Activated naive CD8-positive, alpha-beta T cell (primary cell): ENCODE measurements at regions not wholly inside any gene's neighbourhood (a gene's known extent, or its start where the extent isn't known, plus 50 kb on each side); places are given as distances from the start of the nearest gene placed in this dataset.

Experiments used
- H3K27ac Mint-ChIP-seq: one replicate; pipeline ENCODE4 v1.8.0; 2021; ENCODE audit warnings: mixed read lengths
- H3K27me3 Mint-ChIP-seq: one replicate; pipeline ENCODE4 v1.8.0; 2021; ENCODE audit warnings: mixed read lengths
- H3K36me3 Mint-ChIP-seq: one replicate; pipeline ENCODE4 v1.8.0; 2021; ENCODE audit warnings: mixed read lengths
- H3K4me1 Mint-ChIP-seq: one replicate; pipeline ENCODE4 v1.8.0; 2021; ENCODE audit warnings: low read depth, mixed read lengths
- H3K4me3 Mint-ChIP-seq: one replicate; pipeline ENCODE4 v1.8.0; 2021; ENCODE audit warnings: mild to moderate bottlenecking, mixed read lengths
- H3K9me3 Mint-ChIP-seq: one replicate; pipeline ENCODE4 v1.8.0; 2021; ENCODE audit warnings: low read depth, mixed read lengths

DNA sequence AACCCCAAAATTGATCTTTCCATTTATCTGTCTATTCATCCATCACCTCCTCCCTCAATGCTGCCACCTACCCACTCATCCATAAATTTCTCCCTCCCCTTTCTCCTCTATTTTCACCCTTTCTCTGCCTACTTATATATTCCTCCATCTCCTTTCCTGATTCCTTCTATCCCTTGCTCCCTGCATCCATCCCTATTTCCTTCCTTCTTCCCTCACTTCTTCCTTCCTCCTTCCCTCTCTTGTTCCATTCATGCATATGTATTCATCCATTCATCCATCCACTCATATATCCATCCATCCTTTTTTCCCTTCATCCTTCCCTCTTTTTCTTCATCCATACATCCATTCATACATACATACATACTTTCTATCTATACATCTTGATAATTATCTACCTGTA, 76.3 kb upstream of the GGTLC1 start:
- peaks cover 14% of the 10 kb centered on the region for H3K9me3 Mint-ChIP-seq
- no peak overlapping the region for H3K27ac Mint-ChIP-seq
- H3K4me3 Mint-ChIP-seq: no peak overlapping the region
- peaks cover 8% of the 10 kb centered on the region for H3K36me3 Mint-ChIP-seq
- peaks cover 17% of the 10 kb centered on the region for H3K4me1 Mint-ChIP-seq
- no peaks in the 10 kb centered on the region for H3K27me3 Mint-ChIP-seq

DNA sequence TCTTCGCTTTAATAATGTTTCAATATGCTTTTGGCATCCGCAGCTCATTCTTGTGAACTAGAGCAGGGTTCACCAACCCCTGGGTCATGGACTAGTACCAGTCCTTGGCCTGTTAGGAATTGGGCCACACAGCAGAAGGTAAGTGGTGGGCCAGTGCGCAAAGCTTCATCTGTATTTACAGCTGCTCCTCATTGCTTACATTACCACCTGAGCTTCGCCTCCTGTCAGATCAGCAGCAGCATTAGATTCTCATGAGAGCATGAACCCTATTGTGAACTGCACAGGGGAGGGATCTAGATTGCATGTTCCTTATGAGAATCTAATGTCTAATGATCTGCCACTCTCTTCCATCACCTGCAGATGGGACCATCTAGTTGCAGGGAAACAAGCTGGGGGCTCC, 75.5 kb upstream of the GGTLC1 start:
- no peak overlapping the region for H3K27ac Mint-ChIP-seq
- H3K27me3 Mint-ChIP-seq: no peaks in the 10 kb centered on the region
- peaks cover 17% of the 10 kb centered on the region for H3K4me1 Mint-ChIP-seq

DNA sequence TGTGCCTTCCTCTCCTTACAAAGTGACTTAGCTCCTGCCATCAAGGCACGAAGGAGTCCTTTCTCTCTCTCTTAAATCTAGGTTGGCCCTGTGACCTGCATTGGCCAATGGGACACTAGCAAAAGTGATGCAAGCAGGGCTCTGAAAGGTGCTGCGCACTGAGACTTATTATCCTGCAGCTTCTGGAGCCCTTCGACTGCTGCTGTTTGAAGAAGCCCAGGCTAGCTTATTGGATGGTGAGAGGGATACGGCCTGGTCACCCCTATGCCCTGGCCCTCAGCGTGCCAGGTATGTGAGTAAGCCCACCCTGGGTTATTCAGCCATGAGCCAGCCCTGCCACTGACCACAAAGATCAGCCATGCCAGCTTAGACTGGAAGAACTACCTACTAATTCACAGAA, 74.5 kb upstream of the GGTLC1 start:
- Mint-ChIP-seq H3K27me3 (no peaks in the 10 kb centered on the region), H3K4me3 (no peak overlapping the region)

More for the DNA sequence above, 75.5 kb upstream of the GGTLC1 start:
- peaks cover 14% of the 10 kb centered on the region for H3K9me3 Mint-ChIP-seq
- peaks cover 8% of the 10 kb centered on the region for H3K36me3 Mint-ChIP-seq
- no peak overlapping the region for H3K4me3 Mint-ChIP-seq

DNA sequence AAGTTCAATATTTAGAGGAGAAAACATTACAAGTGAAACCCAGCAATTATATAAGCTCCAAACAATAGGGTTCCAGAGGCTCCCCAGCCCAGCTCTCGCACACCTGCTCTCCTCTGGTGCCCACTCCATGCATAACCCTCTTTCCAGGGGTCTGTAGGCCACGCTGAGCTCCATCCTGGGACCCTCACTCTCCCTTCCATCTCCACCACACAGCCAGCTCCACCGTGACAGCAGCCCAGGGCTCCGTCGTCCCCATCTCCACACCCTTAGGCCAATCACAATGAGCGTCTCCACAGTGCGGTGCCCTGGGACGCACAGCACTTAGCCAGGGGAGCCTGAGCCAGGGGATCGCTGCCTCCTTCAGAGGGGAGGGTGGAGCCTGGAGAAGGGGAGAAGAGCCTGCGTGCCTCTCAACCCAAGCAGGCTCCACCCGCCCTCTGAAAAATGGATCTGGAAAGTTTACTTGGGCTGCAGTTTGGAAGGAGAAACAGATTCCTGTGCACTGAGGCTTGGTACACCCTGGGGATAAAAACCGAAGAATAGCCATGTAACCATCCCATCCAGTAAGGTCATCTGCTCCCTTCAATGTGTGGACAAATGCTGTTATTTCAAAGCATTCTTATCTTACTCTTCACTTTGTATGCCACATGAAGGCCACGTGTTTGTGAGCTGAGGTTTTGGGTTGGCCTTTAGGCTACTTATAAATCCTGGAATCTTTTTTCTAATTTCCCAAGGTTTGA, 72.4 kb upstream of the GGTLC1 start:
- no peaks in the 10 kb centered on the region for H3K27me3 Mint-ChIP-seq
- no peaks in the 10 kb centered on the region for H3K36me3 Mint-ChIP-seq
- no peak overlapping the region for H3K4me3 Mint-ChIP-seq
- peaks cover 6% of the 10 kb centered on the region for H3K4me1 Mint-ChIP-seq
- H3K9me3 Mint-ChIP-seq: no peaks in the 10 kb centered on the region
- H3K27ac Mint-ChIP-seq: no peak overlapping the region

More for the DNA sequence above, 74.5 kb upstream of the GGTLC1 start:
- peaks cover 17% of the 10 kb centered on the region for H3K4me1 Mint-ChIP-seq
- no peak overlapping the region for H3K27ac Mint-ChIP-seq
- H3K36me3 Mint-ChIP-seq: peaks cover 8% of the 10 kb centered on the region
- H3K9me3 Mint-ChIP-seq: peaks cover 9% of the 10 kb centered on the region

DNA sequence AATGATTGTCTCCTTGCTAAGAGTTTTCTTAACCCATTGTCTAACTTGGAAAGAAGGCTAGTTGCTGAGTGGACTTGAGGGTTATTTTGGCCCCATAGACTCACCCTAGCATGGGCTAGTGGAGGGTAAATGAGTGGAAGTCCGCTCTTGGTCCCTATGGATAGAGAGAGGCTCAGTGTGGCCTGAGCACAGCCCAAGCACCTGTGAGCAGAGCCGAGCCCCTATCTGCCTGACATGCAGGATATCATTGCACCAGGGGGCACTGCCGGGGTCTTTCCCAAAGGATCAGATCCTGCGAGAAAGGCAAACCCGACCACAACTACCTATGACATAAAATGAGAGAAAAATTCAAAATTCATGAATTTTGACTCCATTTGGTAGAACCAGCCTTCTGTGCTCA, 70.6 kb upstream of the GGTLC1 start:
- Mint-ChIP-seq H3K4me1 (no peaks in the 10 kb centered on the region), H3K9me3 (no peaks in the 10 kb centered on the region), H3K27me3 (no peaks in the 10 kb centered on the region), H3K4me3 (no peak overlapping the region), H3K36me3 (no peaks in the 10 kb centered on the region), H3K27ac (no peak overlapping the region)

DNA sequence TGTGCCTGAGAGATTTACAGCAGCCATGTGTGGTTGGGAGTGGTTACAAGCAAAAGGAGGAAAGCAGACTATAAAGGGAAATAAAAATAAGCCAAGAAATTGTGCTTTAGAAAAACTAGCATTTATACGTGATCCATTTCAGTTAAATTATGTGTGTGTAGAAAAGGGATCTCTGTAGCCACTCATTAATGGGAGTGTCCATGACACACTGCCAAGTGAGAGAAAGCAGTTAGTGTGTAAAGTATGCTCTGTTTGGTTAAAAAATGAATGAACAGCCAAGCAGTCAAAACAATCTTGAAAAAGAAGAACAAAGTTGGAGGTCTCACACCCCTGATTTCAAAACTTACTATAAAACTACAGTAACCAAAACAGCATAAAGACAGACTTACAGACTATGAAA, 67.9 kb upstream of the GGTLC1 start:
- H3K9me3 Mint-ChIP-seq: no peaks in the 10 kb centered on the region
- no peaks in the 10 kb centered on the region for H3K36me3 Mint-ChIP-seq
- no peak overlapping the region for H3K27ac Mint-ChIP-seq
- no peak overlapping the region for H3K4me3 Mint-ChIP-seq
- no peaks in the 10 kb centered on the region for H3K27me3 Mint-ChIP-seq
- H3K4me1 Mint-ChIP-seq: peaks cover 3% of the 10 kb centered on the region

DNA sequence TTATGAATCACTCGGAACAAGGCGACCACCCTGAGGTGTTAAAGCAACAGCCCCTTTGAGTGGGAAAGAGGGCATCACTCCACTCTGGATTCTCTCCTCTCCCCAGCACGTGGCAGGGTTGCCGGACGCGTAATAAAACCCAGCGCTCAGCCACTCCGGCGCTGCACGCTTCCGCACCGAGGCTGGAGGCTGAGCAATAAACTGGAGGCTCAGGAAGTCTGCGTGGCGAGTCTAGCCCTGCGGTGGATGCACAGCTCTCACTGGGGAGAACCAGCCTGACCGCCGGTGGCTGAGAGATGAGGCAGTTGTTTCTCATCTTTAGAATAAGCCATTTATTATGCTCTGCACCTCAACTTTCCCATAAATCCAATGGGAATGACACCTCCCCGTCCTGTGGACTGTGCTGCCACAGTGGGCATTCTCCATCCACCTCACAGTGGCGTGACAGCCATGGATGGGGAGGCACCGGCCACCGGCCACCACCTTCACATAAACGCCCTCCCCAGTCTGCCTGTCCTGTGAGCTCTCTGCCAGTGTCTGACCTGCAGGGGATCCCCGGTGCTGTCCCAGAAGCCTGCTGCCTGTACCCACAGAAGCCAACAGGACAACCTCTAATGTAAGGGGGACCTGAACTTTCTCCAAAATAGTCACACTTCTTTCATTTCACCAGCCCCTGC, 64.2 kb upstream of the GGTLC1 start:
- no peaks in the 10 kb centered on the region for H3K9me3 Mint-ChIP-seq

DNA sequence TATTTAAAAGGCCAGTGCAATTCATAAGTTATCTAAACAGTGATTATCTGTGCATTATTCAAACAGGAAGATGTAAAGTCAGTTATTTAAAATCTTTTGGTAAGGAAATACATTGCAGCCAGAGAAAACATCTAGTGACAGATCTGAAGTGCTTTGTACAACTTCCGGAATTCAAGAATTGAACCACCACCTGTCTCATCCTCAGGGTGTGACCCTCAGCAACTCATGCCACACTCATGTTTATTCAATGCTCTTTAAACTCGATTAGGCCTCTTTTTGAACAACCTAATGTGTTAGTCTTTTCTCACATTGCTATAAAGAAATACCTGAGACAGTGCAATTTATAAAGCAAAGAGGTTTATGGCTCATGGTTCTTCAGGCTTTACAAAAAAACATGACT, 62.6 kb upstream of the GGTLC1 start:
- Mint-ChIP-seq H3K36me3 (peaks cover 3% of the 10 kb centered on the region), H3K27me3 (no peaks in the 10 kb centered on the region), H3K4me3 (no peak overlapping the region), H3K9me3 (no peaks in the 10 kb centered on the region), H3K27ac (peak overlapping the region; percentile 61), H3K4me1 (peaks cover 34% of the 10 kb centered on the region)

More for the DNA sequence above, 64.2 kb upstream of the GGTLC1 start:
- H3K4me1 Mint-ChIP-seq: peaks cover 25% of the 10 kb centered on the region
- H3K27ac Mint-ChIP-seq: no peak overlapping the region
- no peak overlapping the region for H3K4me3 Mint-ChIP-seq
- no peaks in the 10 kb centered on the region for H3K36me3 Mint-ChIP-seq
- no peaks in the 10 kb centered on the region for H3K27me3 Mint-ChIP-seq

DNA sequence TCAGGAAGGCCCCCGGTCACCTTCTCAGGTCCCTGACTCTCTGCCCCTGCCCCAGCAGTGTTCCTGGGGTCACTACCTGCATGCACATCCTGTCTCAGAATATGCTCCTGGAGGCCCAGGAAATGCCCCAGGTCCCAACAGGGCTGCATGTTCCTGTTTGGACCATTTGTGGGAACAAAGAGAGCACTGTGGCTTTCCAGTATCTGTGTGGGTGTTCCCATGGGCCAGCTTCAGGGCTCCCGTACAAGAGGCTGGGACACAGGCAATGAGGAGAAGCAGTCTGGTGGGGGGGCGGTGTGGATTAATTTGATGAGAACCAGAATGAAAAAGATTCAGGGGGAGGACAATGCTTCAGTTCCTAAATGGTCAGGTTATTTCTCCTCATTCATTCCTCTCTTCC, 61.5 kb upstream of the GGTLC1 start:
- no peak overlapping the region for H3K27ac Mint-ChIP-seq
- no peak overlapping the region for H3K4me3 Mint-ChIP-seq

DNA sequence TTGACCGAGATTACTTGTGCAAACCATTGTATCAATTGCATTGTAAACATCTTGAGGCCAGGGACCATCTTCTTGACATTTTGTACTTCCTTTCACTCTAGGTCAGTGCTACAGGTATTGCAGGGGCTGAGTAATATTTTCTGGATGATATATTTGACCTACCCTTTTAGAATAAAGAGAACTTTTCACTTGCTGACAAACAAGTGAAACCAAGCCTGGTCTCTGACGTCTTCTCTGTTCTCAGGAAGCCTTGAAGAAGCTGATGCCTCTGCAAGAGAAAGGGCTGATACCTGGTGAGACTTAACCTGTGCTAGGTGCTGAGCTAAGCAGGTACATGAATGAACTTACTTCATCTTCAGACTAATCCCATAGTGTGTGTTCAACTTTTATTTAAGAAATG, 60.5 kb upstream of the GGTLC1 start:
- Mint-ChIP-seq H3K36me3 (peaks cover 3% of the 10 kb centered on the region), H3K27me3 (no peaks in the 10 kb centered on the region), H3K4me1 (peaks cover 50% of the 10 kb centered on the region), H3K27ac (no peak overlapping the region), H3K9me3 (no peaks in the 10 kb centered on the region), H3K4me3 (no peak overlapping the region)

More for the DNA sequence above, 61.5 kb upstream of the GGTLC1 start:
- peaks cover 3% of the 10 kb centered on the region for H3K36me3 Mint-ChIP-seq
- no peaks in the 10 kb centered on the region for H3K27me3 Mint-ChIP-seq
- no peaks in the 10 kb centered on the region for H3K9me3 Mint-ChIP-seq
- peaks cover 44% of the 10 kb centered on the region for H3K4me1 Mint-ChIP-seq

DNA sequence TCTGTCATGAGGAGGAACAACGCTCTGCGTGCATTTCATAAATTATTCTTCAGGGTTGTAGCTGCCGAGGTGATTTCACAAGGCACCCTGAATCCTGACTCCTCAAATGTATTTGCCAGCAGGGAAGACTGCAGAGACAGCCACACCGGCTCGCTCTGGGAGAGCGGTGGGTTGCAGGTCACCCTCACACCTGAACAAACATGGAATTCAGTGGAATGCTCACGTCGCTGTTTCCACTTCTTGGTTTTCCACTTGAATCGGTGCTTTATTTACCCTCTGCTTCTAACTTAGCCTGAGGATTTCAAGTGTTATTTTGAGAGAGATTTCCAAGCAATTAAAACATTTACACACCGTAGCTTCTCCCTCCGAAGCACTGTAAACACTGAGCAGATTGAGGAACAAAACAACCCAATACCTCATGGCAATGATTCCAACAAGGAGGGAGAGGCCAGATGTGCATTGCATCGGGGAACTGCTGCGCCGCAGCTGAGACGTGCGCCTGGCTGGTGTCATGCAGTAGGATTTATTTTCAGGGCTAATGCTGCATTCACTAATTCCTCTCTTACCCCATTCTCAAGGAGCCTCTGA, 59.5 kb upstream of the GGTLC1 start:
- no peaks in the 10 kb centered on the region for H3K27me3 Mint-ChIP-seq
- no peak overlapping the region for H3K27ac Mint-ChIP-seq
- H3K4me1 Mint-ChIP-seq: peaks cover 50% of the 10 kb centered on the region

DNA sequence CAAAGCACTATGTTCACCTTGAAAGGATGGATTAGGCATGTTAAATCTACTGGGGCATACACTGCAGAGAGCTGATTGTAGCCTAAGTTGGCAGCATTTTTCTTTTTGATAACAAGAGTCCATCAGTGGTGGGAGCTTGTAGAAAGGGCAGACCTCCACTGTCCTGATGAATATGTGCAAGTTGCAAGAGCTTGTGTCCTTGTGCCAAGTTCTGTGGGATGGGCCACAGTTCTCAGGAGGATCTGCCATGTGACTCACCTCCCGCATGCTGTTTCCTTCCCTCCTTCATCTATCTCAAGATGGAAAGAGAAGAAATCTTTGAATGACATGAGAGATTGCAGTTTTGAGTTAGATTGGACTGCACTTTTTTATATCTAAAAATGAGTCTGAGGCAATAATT, 58.3 kb upstream of the GGTLC1 start:
- Mint-ChIP-seq H3K27ac (peak overlapping the region; percentile 50), H3K36me3 (peaks cover 3% of the 10 kb centered on the region), H3K9me3 (no peaks in the 10 kb centered on the region), H3K27me3 (no peaks in the 10 kb centered on the region), H3K4me3 (no peak overlapping the region), H3K4me1 (peaks cover 50% of the 10 kb centered on the region)

More for the DNA sequence above, 59.5 kb upstream of the GGTLC1 start:
- no peaks in the 10 kb centered on the region for H3K9me3 Mint-ChIP-seq
- peaks cover 3% of the 10 kb centered on the region for H3K36me3 Mint-ChIP-seq
- H3K4me3 Mint-ChIP-seq: no peak overlapping the region

DNA sequence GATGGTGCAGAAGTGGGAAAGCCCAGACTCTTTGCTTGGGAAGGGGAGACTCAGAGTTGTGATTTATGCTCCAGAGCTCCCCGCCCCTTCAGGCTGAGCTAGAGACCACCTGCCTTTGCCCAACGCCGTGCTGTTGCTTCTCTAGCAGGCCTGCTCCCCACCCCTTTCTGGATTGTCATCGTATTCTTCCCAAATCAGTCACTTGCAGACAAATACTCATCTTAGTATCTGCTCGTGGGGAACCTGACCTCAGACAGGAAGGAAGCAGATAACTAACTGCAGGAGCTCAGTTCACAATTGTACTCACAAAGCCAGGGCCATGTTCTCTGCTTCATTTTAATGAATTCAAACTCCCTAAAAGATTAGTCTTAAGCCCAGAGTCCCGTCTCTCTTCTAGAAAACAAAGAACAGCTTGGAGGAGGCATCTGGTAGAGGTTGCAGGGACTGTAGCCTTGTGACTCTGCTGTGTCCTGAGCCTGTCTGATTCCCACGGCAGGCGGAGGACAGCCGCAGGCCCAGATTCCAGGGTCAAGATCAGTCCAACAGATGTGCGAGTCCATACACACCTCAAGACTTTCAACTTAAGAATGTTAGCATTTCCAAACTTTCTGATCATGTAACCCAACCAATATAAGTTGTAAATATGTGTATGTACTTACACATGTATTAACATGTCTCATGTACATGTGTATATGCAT, 57.2 kb upstream of the GGTLC1 start:
- Mint-ChIP-seq H3K4me3 (peak overlapping the region; percentile 47), H3K27me3 (no peaks in the 10 kb centered on the region), H3K9me3 (no peaks in the 10 kb centered on the region), H3K4me1 (peaks cover 41% of the 10 kb centered on the region), H3K27ac (peak overlapping the region; percentile 28), H3K36me3 (peaks cover 3% of the 10 kb centered on the region)

DNA sequence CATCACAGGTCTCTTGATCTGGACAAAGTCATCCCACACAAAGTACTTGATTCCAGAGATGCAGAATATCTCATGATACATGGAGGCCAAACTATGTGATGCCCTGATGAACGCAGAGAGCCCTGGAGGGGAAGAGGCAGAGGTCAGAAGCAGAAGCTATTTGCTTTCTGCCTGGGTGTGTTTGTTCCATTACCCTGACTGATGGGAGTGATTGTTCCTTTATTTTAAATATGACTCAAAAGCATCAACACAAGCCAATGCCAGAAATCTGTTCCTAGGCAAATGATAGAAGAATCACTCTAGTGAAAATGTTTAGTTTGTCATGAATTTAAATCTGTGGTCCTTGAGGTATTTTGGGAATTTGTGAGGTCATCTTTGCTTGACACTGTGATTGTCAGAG, 54.7 kb upstream of the GGTLC1 start:
- Mint-ChIP-seq H3K27me3 (no peaks in the 10 kb centered on the region), H3K4me3 (no peak overlapping the region), H3K27ac (no peak overlapping the region), H3K4me1 (peaks cover 30% of the 10 kb centered on the region), H3K36me3 (peaks cover 3% of the 10 kb centered on the region), H3K9me3 (no peaks in the 10 kb centered on the region)

DNA sequence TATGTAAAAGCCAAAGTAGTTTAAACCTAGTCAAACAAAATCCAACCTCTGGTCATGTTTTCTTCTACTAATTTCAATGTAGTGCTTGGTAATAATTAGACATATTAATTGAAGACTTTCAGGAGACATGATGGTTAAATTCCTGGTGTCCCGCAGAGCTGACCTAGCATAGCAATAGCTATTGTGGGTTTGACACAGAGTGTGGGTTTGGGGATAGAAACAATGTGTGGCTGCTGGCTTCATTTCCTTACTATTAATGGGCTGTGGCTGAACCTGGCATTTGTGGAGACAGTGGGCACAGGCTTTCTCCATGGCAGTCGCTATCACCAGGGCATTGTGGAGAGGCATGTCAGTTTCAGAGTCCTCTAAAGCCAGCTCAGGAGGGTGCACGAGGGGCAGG, 54.1 kb upstream of the GGTLC1 start:
- no peak overlapping the region for H3K27ac Mint-ChIP-seq
- H3K27me3 Mint-ChIP-seq: no peaks in the 10 kb centered on the region
- peaks cover 3% of the 10 kb centered on the region for H3K36me3 Mint-ChIP-seq
- peaks cover 28% of the 10 kb centered on the region for H3K4me1 Mint-ChIP-seq
- H3K9me3 Mint-ChIP-seq: no peaks in the 10 kb centered on the region
- no peak overlapping the region for H3K4me3 Mint-ChIP-seq
